ENCODE measurements at regions not wholly inside any gene's neighbourhood (a gene's known extent, or its start where the extent isn't known, plus 50 kb on each side); places are given as distances from the start of the nearest gene placed in this dataset.

DNA sequence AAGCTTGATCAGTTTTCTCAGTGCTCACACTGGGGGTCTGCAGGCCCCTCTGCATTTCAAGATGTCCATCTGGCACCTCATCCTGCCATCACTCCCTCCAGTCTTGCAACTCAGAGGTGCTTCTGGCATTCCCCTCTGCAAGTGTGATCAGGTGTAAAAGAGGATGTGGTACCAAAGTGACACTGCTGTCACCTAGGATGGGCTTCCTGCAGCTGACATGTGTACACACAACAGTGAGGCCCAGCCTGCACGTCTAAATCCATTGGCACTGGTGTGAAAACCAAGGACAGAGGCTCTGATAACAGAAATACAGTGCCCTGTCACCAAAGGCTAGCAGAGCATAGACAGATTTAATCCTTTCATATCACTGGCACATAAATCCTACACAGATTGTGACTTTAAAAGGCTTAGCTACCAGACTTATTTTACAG lies 162.5 kb upstream of the CELF2 start:
- TF ChIP-seq, protein P1, sequence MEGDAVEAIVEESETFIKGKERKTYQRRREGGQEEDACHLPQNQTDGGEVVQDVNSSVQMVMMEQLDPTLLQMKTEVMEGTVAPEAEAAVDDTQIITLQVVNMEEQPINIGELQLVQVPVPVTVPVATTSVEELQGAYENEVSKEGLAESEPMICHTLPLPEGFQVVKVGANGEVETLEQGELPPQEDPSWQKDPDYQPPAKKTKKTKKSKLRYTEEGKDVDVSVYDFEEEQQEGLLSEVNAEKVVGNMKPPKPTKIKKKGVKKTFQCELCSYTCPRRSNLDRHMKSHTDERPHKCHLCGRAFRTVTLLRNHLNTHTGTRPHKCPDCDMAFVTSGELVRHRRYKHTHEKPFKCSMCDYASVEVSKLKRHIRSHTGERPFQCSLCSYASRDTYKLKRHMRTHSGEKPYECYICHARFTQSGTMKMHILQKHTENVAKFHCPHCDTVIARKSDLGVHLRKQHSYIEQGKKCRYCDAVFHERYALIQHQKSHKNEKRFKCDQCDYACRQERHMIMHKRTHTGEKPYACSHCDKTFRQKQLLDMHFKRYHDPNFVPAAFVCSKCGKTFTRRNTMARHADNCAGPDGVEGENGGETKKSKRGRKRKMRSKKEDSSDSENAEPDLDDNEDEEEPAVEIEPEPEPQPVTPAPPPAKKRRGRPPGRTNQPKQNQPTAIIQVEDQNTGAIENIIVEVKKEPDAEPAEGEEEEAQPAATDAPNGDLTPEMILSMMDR (IDR thresholded peaks at IDR 0.05) = no peak
- TF ChIP-seq POLR2A (IDR thresholded peaks at IDR 0.05) = no peak
